Endothelial cell of umbilical vein (primary cell): ENCODE measurements at regions not wholly inside any gene's neighbourhood (a gene's known extent, or its start where the extent isn't known, plus 50 kb on each side); places are given as distances from the start of the nearest gene placed in this dataset.

Experiments
- EZH2 ChIP-seq: IDR thresholded peaks from 2 replicates; pipeline ENCODE4 v1.6.1; 2012; ENCODE audit warnings: borderline replicate concordance, low read depth, mild to moderate bottlenecking, moderate library complexity, low read length, inconsistent platforms; ENCODE audit not compliant: severe bottlenecking
- JUN ChIP-seq: IDR thresholded peaks from 2 replicates; pipeline ENCODE4 v1.6.1; 2011; ENCODE audit warnings: borderline replicate concordance, low read depth; ENCODE audit not compliant: insufficient read length, insufficient read depth
- MYC ChIP-seq: IDR thresholded peaks from one replicate; pipeline ENCODE4 v1.6.1; 2011; ENCODE audit warnings: mild to moderate bottlenecking, low read depth, low read length
- POLR2A ChIP-seq: IDR thresholded peaks from 2 replicates; pipeline ENCODE4 v1.6.1; 2012; ENCODE audit warnings: low read depth, mild to moderate bottlenecking, control low read depth, low read length
- POLR2AphosphoS5 ChIP-seq: IDR thresholded peaks from 2 replicates; pipeline ENCODE4 v1.6.1; 2012; ENCODE audit warnings: low read depth, mild to moderate bottlenecking, control low read depth, low read length, moderate library complexity; ENCODE audit not compliant: insufficient read depth
- TF ChIP-seq, protein P1 (sequence below), 2 donors: IDR thresholded peaks; 1 replicate in 1 of 2; 2 replicates in 1 of 2; pipeline ENCODE4 v1.5.1; 2011; ENCODE audit warnings: low read length in 2 of 2, mild to moderate bottlenecking in 2 of 2, moderate library complexity in 2 of 2, control low read depth in 1 of 2, inconsistent platforms in 1 of 2, low read depth in 1 of 2; ENCODE audit not compliant: insufficient read depth in 1 of 2; ENCODE audit errors: extremely low read depth in 1 of 2
- TF ChIP-seq, protein P2 (sequence below): IDR thresholded peaks from 2 replicates; pipeline ENCODE4 v1.6.1; 2011; ENCODE audit not compliant: insufficient read depth, insufficient read length

DNA sequence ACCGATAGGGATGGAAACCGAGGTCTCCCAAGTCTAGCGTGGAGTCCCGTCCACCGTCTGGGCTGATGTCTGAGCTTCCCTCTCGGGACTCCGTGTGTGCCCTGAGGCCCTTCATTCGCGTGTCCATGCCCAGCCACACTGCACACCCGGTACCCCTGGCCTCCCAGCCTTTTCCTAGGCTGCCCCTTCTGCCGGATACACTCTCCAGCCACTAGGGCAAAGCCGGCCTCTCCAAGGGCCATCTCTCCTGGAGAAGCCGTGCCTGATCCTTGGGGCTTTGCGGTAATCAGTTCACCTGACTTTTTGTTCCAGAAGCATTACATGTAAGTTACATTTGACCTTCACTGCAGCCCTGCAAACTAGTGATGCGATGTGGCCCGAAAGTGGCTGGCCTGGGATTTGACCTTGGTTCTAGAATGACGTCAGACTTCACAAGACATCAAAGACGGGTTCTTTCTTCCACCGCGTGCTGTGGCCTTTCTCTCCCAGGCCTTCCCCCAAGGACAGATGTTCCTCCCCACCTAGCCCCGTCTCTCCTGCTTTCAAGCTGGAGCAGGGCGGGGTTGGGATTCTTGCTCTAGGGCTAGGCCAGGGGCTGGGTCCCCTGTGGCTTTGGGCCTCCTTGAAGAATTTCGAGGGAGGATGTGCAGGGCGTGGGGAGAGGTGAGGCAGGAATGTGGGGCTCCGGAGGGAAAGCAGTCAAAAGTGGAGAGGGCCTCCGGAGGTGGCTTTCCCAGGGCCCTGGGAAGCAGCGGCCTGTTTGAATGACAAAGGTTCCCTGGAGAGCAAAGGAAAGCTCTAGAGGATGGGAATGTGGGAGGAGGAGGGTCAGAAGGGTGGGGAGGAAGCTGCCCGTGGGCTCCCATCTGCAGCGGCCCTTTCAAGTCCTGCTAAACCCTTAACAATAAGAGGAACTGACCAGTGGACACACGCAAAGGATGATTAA lies 49.7 kb upstream of the SLC2A1 start:
- TF ChIP-seq JUN (no peak), MYC (no peak), POLR2A (no peak), EZH2 (no peak), POLR2AphosphoS5 (no peak)
- TF ChIP-seq, protein P1, sequence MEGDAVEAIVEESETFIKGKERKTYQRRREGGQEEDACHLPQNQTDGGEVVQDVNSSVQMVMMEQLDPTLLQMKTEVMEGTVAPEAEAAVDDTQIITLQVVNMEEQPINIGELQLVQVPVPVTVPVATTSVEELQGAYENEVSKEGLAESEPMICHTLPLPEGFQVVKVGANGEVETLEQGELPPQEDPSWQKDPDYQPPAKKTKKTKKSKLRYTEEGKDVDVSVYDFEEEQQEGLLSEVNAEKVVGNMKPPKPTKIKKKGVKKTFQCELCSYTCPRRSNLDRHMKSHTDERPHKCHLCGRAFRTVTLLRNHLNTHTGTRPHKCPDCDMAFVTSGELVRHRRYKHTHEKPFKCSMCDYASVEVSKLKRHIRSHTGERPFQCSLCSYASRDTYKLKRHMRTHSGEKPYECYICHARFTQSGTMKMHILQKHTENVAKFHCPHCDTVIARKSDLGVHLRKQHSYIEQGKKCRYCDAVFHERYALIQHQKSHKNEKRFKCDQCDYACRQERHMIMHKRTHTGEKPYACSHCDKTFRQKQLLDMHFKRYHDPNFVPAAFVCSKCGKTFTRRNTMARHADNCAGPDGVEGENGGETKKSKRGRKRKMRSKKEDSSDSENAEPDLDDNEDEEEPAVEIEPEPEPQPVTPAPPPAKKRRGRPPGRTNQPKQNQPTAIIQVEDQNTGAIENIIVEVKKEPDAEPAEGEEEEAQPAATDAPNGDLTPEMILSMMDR (IDR thresholded peaks at IDR 0.05; ENCODE audit: extremely low read depth in 1 of 2, insufficient read depth in 1 of 2, low read depth in 1 of 2, low read length in 2 of 2): no peak
- TF ChIP-seq, protein P2, sequence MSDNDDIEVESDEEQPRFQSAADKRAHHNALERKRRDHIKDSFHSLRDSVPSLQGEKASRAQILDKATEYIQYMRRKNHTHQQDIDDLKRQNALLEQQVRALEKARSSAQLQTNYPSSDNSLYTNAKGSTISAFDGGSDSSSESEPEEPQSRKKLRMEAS: no peak
